Amniotic epithelial cell (primary cell): ENCODE measurements at regions not wholly inside any gene's neighbourhood (a gene's known extent, or its start where the extent isn't known, plus 50 kb on each side); places are given as distances from the start of the nearest gene placed in this dataset.
A peak's percentile ranks its signal among the peaks of the same experiment; 100 is the strongest.
"Not testable (repeated sequence)": the region's sequence is repeated elsewhere in the genome, so short reads cannot be mapped to it uniquely, and the experiment has no call there.

Source experiments
- DNase-seq: peaks from one replicate; pipeline ENCODE4 v3.0.0-alpha.2; 2010; ENCODE audit warnings: low read depth

- DNase-seq: no peak
These were observed 239.8 kb downstream of the RBM19 start for GRCh38 chr12:113726254-113726819.

GRCh38 chr12:113725557-113725876 is 240.6 kb downstream of the RBM19 start:
- DNase-seq: no peak

- no peak for DNase-seq
These were observed 241.2 kb downstream of the RBM19 start for GRCh38 chr12:113724794-113725556.

- DNase-seq: no peak
These were observed 242.5 kb downstream of the RBM19 start for GRCh38 chr12:113723631-113724030.

- no peak for DNase-seq
These were observed 243.4 kb downstream of the RBM19 start for GRCh38 chr12:113722747-113723146.

DNA sequence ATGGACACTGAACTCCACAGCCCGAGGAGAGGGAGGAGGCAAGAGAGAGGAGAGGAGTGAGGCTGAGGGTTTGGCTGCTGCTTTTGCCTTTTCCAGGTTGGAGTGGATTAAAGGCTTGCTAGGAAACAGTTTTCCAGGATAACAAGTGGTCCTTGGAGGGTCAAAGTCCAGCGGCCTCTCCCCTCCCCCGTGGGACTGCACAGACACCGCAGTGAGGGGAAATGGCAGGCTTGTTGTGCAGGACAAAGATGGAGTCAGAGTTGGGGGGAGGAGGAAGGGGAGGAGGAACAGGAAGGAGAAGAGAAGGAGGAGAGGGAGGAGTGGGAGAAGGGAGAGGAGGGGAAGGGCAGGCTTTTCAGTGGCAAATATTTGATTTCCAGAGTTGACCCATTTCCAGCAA is 245.5 kb downstream of the RBM19 start:
- DNase-seq: no peak

DNA sequence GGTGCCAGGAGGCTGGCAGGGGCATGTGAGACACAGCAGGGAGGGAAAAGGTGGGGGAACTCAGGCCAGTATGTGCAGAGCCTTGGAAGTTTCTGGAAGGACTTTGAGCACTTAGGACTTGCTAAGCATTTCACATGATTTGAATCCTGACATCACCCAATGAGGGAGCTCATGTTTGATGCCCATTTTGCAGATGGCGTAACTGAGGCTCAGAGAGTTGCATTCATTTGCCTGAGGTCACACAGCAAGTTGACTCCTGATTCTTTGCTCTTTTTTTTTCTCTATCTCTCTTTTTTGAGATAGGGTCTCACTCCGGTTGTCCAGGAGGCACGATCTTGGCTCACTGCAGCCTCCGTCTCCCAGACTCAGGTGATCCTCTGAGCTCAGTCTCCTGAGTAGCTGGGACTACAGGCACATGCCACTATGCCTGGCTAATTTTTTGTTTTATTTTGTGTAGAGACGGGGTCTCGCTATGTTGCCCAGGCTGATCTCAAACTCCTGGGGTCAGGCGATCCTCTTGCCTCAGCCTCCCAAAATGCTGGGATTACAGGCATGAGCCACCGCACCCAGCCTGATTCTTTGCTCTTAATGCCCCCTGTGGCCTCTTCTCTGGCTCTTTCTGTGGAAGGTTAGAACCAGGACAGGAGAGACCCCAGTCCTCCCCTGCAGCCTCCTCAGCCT is 246.1 kb downstream of the RBM19 start:
- DNase-seq: no peak

DNA sequence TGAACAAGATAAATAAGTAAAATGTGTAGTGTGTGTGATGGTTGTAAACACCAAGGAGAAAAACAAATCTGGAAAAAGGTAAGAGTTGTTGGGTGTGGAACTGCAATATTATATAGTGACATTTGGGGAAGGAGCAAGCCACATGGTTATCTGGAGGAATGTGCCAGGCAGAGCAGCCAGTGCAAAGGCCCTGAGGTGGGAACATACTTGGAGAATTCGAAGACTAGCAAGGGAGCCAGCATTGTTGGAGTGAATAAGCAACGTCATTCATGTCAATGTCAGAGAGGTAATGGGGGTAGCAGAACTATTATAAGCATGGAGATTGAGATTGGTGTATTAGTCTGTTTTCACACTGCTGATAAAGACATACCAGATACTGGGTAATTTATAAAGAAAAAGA is 241.5 kb upstream of the LHX5 start:
- no peak for DNase-seq

- no peak for DNase-seq
These were observed 240.8 kb upstream of the LHX5 start for GRCh38 chr12:113712481-113712880.

GRCh38 chr12:113710216-113710615 is 238.5 kb upstream of the LHX5 start:
- no peak for DNase-seq

DNA sequence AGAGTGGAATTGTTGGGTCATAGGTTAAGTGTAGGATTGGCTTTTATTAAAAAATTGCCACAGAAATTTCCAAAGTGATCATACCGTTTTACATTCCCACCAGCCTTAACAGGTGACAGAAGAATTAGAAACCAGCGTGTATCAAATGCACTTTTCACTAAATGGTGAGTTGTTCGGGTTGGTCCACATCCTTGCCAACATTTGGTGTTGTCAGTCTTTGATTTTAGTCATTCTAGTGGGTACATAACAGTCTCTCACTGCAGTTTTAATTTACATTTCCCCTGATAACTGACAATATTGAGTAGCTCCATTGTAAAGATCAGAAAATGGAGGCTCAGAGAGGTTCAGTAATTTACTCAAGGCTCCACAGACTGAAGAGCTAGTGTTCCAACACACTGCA is 237.8 kb upstream of the LHX5 start:
- no peak for DNase-seq

- DNase-seq: no peak
These were observed 231.2 kb upstream of the LHX5 start for GRCh38 chr12:113702836-113703235.

- no peak for DNase-seq
These were observed 230.6 kb upstream of the LHX5 start for GRCh38 chr12:113702276-113702675.

GRCh38 chr12:113700943-113701342 is 229.3 kb upstream of the LHX5 start:
- peak; percentile 0 for DNase-seq

DNA sequence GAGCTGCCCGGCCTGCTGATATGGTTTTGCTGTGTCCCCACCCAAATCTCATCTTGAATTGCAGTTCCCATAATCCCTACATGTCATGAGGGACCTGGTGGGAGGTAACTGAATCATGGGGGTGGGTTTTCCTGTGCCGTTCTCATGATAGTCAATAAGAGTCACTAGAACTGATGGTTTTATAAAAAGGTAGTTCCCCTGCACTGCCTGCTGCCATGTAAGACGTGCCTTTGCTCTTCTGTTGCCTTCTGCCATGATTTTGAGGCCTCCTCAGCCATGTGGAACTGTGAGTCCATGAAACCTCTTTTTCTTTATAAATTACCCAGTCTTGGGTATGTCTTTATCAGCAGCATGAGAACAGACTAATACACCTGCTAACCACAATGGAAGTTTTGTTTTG is 228.3 kb upstream of the LHX5 start:
- not testable (repeated sequence) for DNase-seq

- DNase-seq: no peak
These were observed 226.8 kb upstream of the LHX5 start for GRCh38 chr12:113698510-113698858.

- no peak for DNase-seq
These were observed 226.2 kb upstream of the LHX5 start for GRCh38 chr12:113697651-113698509.

GRCh38 chr12:113697104-113697503 is 225.4 kb upstream of the LHX5 start:
- DNase-seq: no peak

- no peak for DNase-seq
These were observed 222.0 kb upstream of the LHX5 start for GRCh38 chr12:113693693-113694092.

GRCh38 chr12:113689047-113689610 is 217.5 kb upstream of the LHX5 start:
- no peak for DNase-seq

GRCh38 chr12:113688313-113688712 is 216.6 kb upstream of the LHX5 start:
- DNase-seq: no peak
